SU-DHL-6 (cell line): ENCODE measurements at regions not wholly inside any gene's neighbourhood (a gene's known extent, or its start where the extent isn't known, plus 50 kb on each side); places are given as distances from the start of the nearest gene placed in this dataset.

Experiments used
- H2AFZ ChIP-seq: fragments of 200-600 bp; sonication (generic); 2 replicates; pipeline ENCODE4 v1.6.1; 2014; ENCODE audit warnings: low read depth, mild to moderate bottlenecking, moderate library complexity, mixed read lengths, antibody characterized with exemption, low read length; ENCODE audit not compliant: severe bottlenecking
- H3F3A ChIP-seq: fragments of 200-600 bp; shearing (Covaris generic); 2 replicates; pipeline ENCODE4 v1.6.0; 2016; ENCODE audit warnings: antibody characterized with exemption, mild to moderate bottlenecking; ENCODE audit not compliant: insufficient read depth
- H3K27ac ChIP-seq: fragments of 200-600 bp; sonication (generic); 2 replicates; pipeline ENCODE4 v1.5.1; 2016; ENCODE audit warnings: low read depth, mild to moderate bottlenecking, low read length, moderate library complexity, mixed read lengths
- H3K27me3 ChIP-seq: fragments of 200-600 bp; sonication (generic), shearing (Covaris generic); 2 replicates; pipeline ENCODE4 v1.6.0; 2014; ENCODE audit warnings: mild to moderate bottlenecking, low read length
- H3K36me3 ChIP-seq: fragments of 200-600 bp; sonication (generic); 2 replicates; pipeline ENCODE4 v1.6.1; 2014; ENCODE audit warnings: mild to moderate bottlenecking, low read length, mixed read lengths
- H3K4me2 ChIP-seq: fragments of 300-600, 200-600 bp; shearing (Covaris generic), sonication (generic); 2 replicates; pipeline ENCODE4 v1.6.0; 2014; ENCODE audit warnings: low read length, low read depth, mild to moderate bottlenecking; ENCODE audit not compliant: poor library complexity, severe bottlenecking
- H3K4me3 ChIP-seq: fragments of 200-600 bp; sonication (generic); 2 replicates; pipeline ENCODE4 v1.5.1; 2014; ENCODE audit warnings: antibody characterized with exemption, low read length, mild to moderate bottlenecking, mixed read lengths; ENCODE audit not compliant: insufficient read depth, poor library complexity, severe bottlenecking
- H3K79me2 ChIP-seq: fragments of 200-600 bp; sonication (generic); 2 replicates; pipeline ENCODE4 v1.6.1; 2014; ENCODE audit warnings: mild to moderate bottlenecking, low read length, moderate library complexity; ENCODE audit not compliant: insufficient read depth
- H3K9ac ChIP-seq: fragments of 200-600 bp; sonication (generic); 2 replicates; pipeline ENCODE4 v1.7.0; 2014; ENCODE audit warnings: mild to moderate bottlenecking, low read length
- H3K9me2 ChIP-seq: fragments of 200-600 bp; sonication (generic); replicated peaks from 2 replicates; pipeline ENCODE4 v1.6.1; 2014; ENCODE audit warnings: low read length; ENCODE audit not compliant: insufficient read depth
- H3K9me3 ChIP-seq: fragments of 200-600 bp; sonication (generic); 2 replicates; pipeline ENCODE4 v1.6.1; 2014; ENCODE audit warnings: low read length, mixed read lengths; ENCODE audit not compliant: insufficient read depth
- H4K20me1 ChIP-seq: fragments of 200-600 bp; sonication (generic); 2 replicates; pipeline ENCODE4 v1.6.1; 2014; ENCODE audit warnings: low read depth, mild to moderate bottlenecking, antibody characterized with exemption, low read length, moderate library complexity, mixed read lengths
- CTCF ChIP-seq: fragments of 200-600 bp; sonication (generic); IDR thresholded peaks from one replicate; pipeline ENCODE4 v1.5.1; 2017; ENCODE audit warnings: antibody characterized with exemption, mild to moderate bottlenecking, low read length, moderate library complexity; ENCODE audit not compliant: insufficient read depth, poor library complexity, severe bottlenecking
- EZH2phosphoT487 ChIP-seq: fragments of 200-600 bp; sonication (generic), shearing (Covaris generic); conservative IDR thresholded peaks from 2 replicates; pipeline ENCODE4 v1.6.1; 2018; ENCODE audit warnings: mild to moderate bottlenecking, antibody characterized with exemption, low read length, moderate library complexity, mixed read lengths

GRCh38 chr13:33577007-33577406 lies 240.9 kb upstream of the RFC3 start:
- no peak for TF ChIP-seq EZH2phosphoT487
- no peak for TF ChIP-seq CTCF
- Histone ChIP-seq H3K36me3 (no peaks in the 10 kb centered on the region), H3K27ac (no peak overlapping the region), H2AFZ (no peak overlapping the region), H3K9ac (no peak overlapping the region), H3K27me3 (no peaks in the 10 kb centered on the region), H3K9me3 (no peaks in the 10 kb centered on the region), H3K9me2 (no peaks in the 10 kb centered on the region), H3K4me3 (no peak overlapping the region), H3K4me2 (no peak overlapping the region), H4K20me1 (no peaks in the 10 kb centered on the region), H3F3A (no peaks in the 10 kb centered on the region), H3K79me2 (no peaks in the 10 kb centered on the region)

GRCh38 chr13:33578786-33579185 lies 239.2 kb upstream of the RFC3 start:
- Histone ChIP-seq H3K36me3 (no peaks in the 10 kb centered on the region), H2AFZ (no peak overlapping the region), H3K9me2 (no peaks in the 10 kb centered on the region), H3K27me3 (no peaks in the 10 kb centered on the region), H3K4me3 (no peak overlapping the region), H3K9me3 (no peaks in the 10 kb centered on the region), H3F3A (no peaks in the 10 kb centered on the region), H3K79me2 (no peaks in the 10 kb centered on the region), H3K9ac (no peak overlapping the region), H3K27ac (no peak overlapping the region), H4K20me1 (no peaks in the 10 kb centered on the region), H3K4me2 (no peak overlapping the region)
- TF ChIP-seq EZH2phosphoT487 (no peak), CTCF (no peak)

GRCh38 chr13:33582121-33582520 lies 235.8 kb upstream of the RFC3 start:
- no peaks in the 10 kb centered on the region for H3K79me2 ChIP-seq

More at GRCh38 chr13:33582121-33582520, 235.8 kb upstream of the RFC3 start:
- Histone ChIP-seq H3K36me3 (no peaks in the 10 kb centered on the region), H3K27me3 (no peaks in the 10 kb centered on the region), H3K9me2 (no peaks in the 10 kb centered on the region), H3K9me3 (no peaks in the 10 kb centered on the region), H3K9ac (no peak overlapping the region), H2AFZ (no peak overlapping the region), H3K4me2 (no peak overlapping the region), H3K27ac (no peak overlapping the region), H3K4me3 (no peak overlapping the region), H4K20me1 (no peaks in the 10 kb centered on the region), H3F3A (no peaks in the 10 kb centered on the region)
- no peak for TF ChIP-seq CTCF
- no peak for TF ChIP-seq EZH2phosphoT487
